ENCODE measurements at regions not wholly inside any gene's neighbourhood (a gene's known extent, or its start where the extent isn't known, plus 50 kb on each side); places are given as distances from the start of the nearest gene placed in this dataset.

- TF ChIP-seq POLR2AphosphoS5 (IDR thresholded peaks at IDR 0.05) (no peak), CTCF (IDR thresholded peaks at IDR 0.05) (no peak), POLR2A (IDR thresholded peaks at IDR 0.05) (no peak)
These were observed 146.2 kb upstream of the CARMIL1 start for GRCh38 chr6:25132934-25133333.
